GM06990 (cell line): ENCODE measurements at regions not wholly inside any gene's neighbourhood (a gene's known extent, or its start where the extent isn't known, plus 50 kb on each side); places are given as distances from the start of the nearest gene placed in this dataset.

Experiments
- DNase-seq: peaks from one replicate; pipeline ENCODE4 v3.0.0-alpha.2; 2011; ENCODE audit not compliant: insufficient read length; ENCODE audit errors: extremely low read depth
- H3K27me3 ChIP-seq: replicated peaks from 2 replicates; pipeline ENCODE4 v1.6.0; 2011; ENCODE audit warnings: low read length; ENCODE audit not compliant: control insufficient read depth, insufficient read depth
- H3K36me3 ChIP-seq: 2 replicates; pipeline ENCODE4 v1.5.1; 2011; ENCODE audit warnings: low read length; ENCODE audit not compliant: control insufficient read depth, insufficient read depth
- H3K4me3 ChIP-seq: replicated peaks from 2 replicates; pipeline ENCODE4 v1.5.1; 2011; ENCODE audit warnings: low read depth, mild to moderate bottlenecking, control low read depth, low read length
- CTCF ChIP-seq: IDR thresholded peaks from 2 replicates; pipeline ENCODE4 v1.5.1; 2011; ENCODE audit warnings: low read length, control low read depth, mild to moderate bottlenecking, inconsistent platforms; ENCODE audit not compliant: insufficient read depth, poor library complexity, severe bottlenecking

- TF ChIP-seq CTCF: no peak
- Histone ChIP-seq H3K27me3 (no peaks in the 10 kb centered on the region), H3K4me3 (no peak overlapping the region), H3K36me3 (no peaks in the 10 kb centered on the region)
- no peak for DNase-seq
Measured at GRCh38 chr9:2453106-2453505, 168.5 kb upstream of the VLDLR start.

- DNase-seq: no peak
- Histone ChIP-seq H3K36me3 (no peaks in the 10 kb centered on the region), H3K4me3 (no peak overlapping the region), H3K27me3 (no peaks in the 10 kb centered on the region)
- TF ChIP-seq CTCF: no peak
Measured at GRCh38 chr9:2453701-2454100, 167.9 kb upstream of the VLDLR start.

- no peaks in the 10 kb centered on the region for H3K27me3 ChIP-seq
- no peak overlapping the region for H3K4me3 ChIP-seq
- TF ChIP-seq CTCF: no peak
- no peak for DNase-seq
- no peaks in the 10 kb centered on the region for H3K36me3 ChIP-seq
Measured at GRCh38 chr9:2459756-2460155, 161.8 kb upstream of the VLDLR start.

- Histone ChIP-seq H3K36me3 (no peaks in the 10 kb centered on the region), H3K4me3 (no peak overlapping the region), H3K27me3 (no peaks in the 10 kb centered on the region)
- DNase-seq: no peak
- TF ChIP-seq CTCF: no peak
Measured at GRCh38 chr9:2461892-2462291, 159.7 kb upstream of the VLDLR start.

- DNase-seq: no peak
- no peak for TF ChIP-seq CTCF
- H3K4me3 ChIP-seq: no peak overlapping the region
- no peaks in the 10 kb centered on the region for H3K27me3 ChIP-seq
- H3K36me3 ChIP-seq: no peaks in the 10 kb centered on the region
Measured at GRCh38 chr9:2464624-2465023, 157.0 kb upstream of the VLDLR start.

- Histone ChIP-seq H3K4me3 (no peak overlapping the region), H3K27me3 (no peaks in the 10 kb centered on the region), H3K36me3 (no peaks in the 10 kb centered on the region)
- no peak for TF ChIP-seq CTCF
- DNase-seq: no peak
Measured at GRCh38 chr9:2465516-2465915, 156.1 kb upstream of the VLDLR start.
